PC-3 (cell line): ENCODE measurements at regions not wholly inside any gene's neighbourhood (a gene's known extent, or its start where the extent isn't known, plus 50 kb on each side); places are given as distances from the start of the nearest gene placed in this dataset.

ENCODE experiments used
- ATAC-seq: fragments of 200-7000 bp; cut with Tn5 transposase; 2 replicates; pipeline ENCODE4 v1.9.1; 2020; ENCODE audit warnings: mild to moderate bottlenecking, moderate library complexity
- BruUV-seq: library from RNA; stranded (reverse); fragments of 400-500 nt; replicated peaks from 2 replicates; lab custom pipeline; 2021; lab: Mats Ljungman, UMichigan
- CTCF ChIA-PET: fragments of 300-600 bp; sonication (Branson Sonifier 250); formaldehyde crosslinking; loops from one replicate; lab custom pipeline; 2022; ENCODE audit warnings: antibody characterized with exemption; lab: Charles Lee
- POLR2A ChIA-PET: fragments of 300-600 bp; sonication (Branson Sonifier 250); formaldehyde crosslinking; loops from one replicate; lab custom pipeline; 2022; ENCODE audit warnings: antibody characterized with exemption; ENCODE audit not compliant: unreplicated experiment; lab: Charles Lee
- DNase-seq: peaks from one replicate; pipeline ENCODE4 v3.0.0-alpha.2; 2015
- H2AFZ ChIP-seq: fragments of 300-600 bp; sonication (generic); 2 replicates; pipeline ENCODE4 v1.6.0; 2016; ENCODE audit warnings: antibody characterized with exemption, low read length
- H3F3A ChIP-seq: fragments of 300-600 bp; sonication (generic); one replicate; pipeline ENCODE4 v1.6.0; 2017; ENCODE audit warnings: antibody characterized with exemption, low read length, control low read depth, mild to moderate bottlenecking; ENCODE audit not compliant: unreplicated experiment
- H3K27ac ChIP-seq: fragments of 300-600 bp; sonication (generic); 2 replicates; pipeline ENCODE4 v1.5.1; 2016; ENCODE audit warnings: mild to moderate bottlenecking, low read length
- H3K27me3 ChIP-seq: fragments of 300-600 bp; sonication (generic); 2 replicates; pipeline ENCODE4 v1.6.1; 2016; ENCODE audit warnings: low read length, mixed read lengths
- H3K36me3 ChIP-seq: fragments of 300-600 bp; sonication (generic); 2 replicates; pipeline ENCODE4 v1.6.1; 2016; ENCODE audit warnings: low read depth, mixed run types, low read length, mixed read lengths
- H3K4me1 ChIP-seq: fragments of 300-600 bp; sonication (generic); 2 replicates; pipeline ENCODE4 v1.5.1; 2016; ENCODE audit warnings: low read length; ENCODE audit not compliant: insufficient read depth
- H3K4me2 ChIP-seq: fragments of 300-600 bp; sonication (generic); 2 replicates; pipeline ENCODE4 v1.6.0; 2016; ENCODE audit warnings: low read length
- H3K4me3 ChIP-seq: fragments of 300-600 bp; sonication (generic); 2 replicates; pipeline ENCODE4 v1.5.1; 2016; ENCODE audit warnings: mild to moderate bottlenecking, low read length, mixed read lengths
- H3K79me2 ChIP-seq: fragments of 300-600 bp; sonication (generic); 2 replicates; pipeline ENCODE4 v1.6.1; 2017; ENCODE audit warnings: low read length, mixed read lengths
- H3K9ac ChIP-seq: fragments of 300-600 bp; sonication (generic); 2 replicates; pipeline ENCODE4 v1.6.0; 2016; ENCODE audit warnings: mild to moderate bottlenecking, low read length
- H3K9me2 ChIP-seq: fragments of 300-600 bp; sonication (generic); replicated peaks from 2 replicates; pipeline ENCODE4 v1.6.1; 2016; ENCODE audit warnings: mixed run types, low read length, mixed read lengths
- H3K9me3 ChIP-seq: fragments of 300-600 bp; sonication (generic); 2 replicates; pipeline ENCODE4 v1.6.1; 2016; ENCODE audit warnings: low read length, mixed read lengths
- H4K20me1 ChIP-seq: fragments of 300-600 bp; sonication (generic); 2 replicates; pipeline ENCODE4 v1.6.1; 2016; ENCODE audit warnings: low read length, mixed read lengths
- EZH2 ChIP-seq: fragments of 300-600 bp; sonication (generic); IDR thresholded peaks from one replicate; pipeline ENCODE4 v1.6.1; 2017; ENCODE audit warnings: antibody characterized with exemption, mild to moderate bottlenecking, low read length; ENCODE audit not compliant: unreplicated experiment
- EZH2phosphoT487 ChIP-seq: fragments of 300-600 bp; sonication (generic); IDR thresholded peaks from 2 replicates; pipeline ENCODE4 v1.6.1; 2018; ENCODE audit warnings: mild to moderate bottlenecking, antibody characterized with exemption, low read length, borderline replicate concordance
- intact Hi-C: fragments of 100-400 bp; cut with micrococcal nuclease; formaldehyde crosslinking; loops from 2 replicates; pipeline ENCODE4 v1.9.0; 2023
- TF ChIP-seq, protein P1 (sequence below): fragments of 300-600 bp; sonication (generic); conservative IDR thresholded peaks from 2 replicates; pipeline ENCODE4 v1.5.1; 2017; ENCODE audit warnings: antibody characterized with exemption, low read depth, mild to moderate bottlenecking, low read length

DNA sequence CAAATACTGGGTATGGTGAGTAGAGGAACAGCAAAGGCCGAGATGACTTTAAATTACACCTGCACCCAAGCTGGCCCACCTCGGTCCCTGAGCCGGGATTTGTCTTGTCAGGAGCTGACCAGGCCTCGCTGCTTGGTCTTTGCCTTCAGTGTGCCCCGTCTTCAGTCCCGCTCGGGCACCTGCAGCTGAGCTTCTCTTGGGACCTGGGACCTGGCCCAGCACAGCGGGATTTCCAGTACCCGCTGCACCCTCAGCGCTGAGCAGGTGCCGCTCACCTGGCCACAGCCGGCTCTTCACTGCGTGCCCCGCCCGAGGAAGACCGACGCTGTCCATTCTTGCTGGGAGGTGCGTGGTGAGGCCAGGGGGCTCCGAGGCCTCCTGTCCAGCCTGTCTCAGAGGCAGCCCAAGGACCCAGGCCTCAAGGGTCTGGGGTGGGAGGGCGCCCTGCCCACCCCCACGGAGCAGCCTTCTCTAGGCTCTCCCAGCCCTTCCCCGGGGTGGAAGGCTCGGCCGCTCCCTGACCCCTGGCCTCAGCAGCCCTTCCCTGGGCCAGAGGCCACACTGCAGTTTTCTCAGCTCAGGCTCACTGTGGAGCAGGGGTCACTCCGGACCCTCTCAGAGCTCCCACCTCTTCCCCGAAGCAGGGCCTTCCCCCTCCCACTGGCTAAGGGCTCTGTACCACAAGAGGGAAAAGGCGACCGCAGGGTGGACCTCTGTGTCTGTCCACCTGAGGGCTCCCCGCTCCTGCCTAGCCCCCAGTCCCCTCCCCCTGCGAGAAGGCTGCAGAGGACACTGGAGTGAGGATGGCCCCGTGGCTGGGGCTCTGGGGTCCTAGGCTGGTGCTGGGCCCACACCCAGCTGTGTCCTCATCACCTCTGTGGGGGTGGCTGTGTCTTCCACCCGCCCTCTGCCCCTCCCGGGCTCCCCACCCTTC is 119.3 kb downstream of the RNASET2 start:
- Histone ChIP-seq H3K36me3 (no peaks in the 10 kb centered on the region), H4K20me1 (no peaks in the 10 kb centered on the region), H3K4me2 (no peak overlapping the region), H3K27ac (no peak overlapping the region), H3K9me3 (no peaks in the 10 kb centered on the region), H3F3A (no peaks in the 10 kb centered on the region), H3K9ac (no peak overlapping the region), H3K9me2 (no peaks in the 10 kb centered on the region), H3K4me3 (no peak overlapping the region), H2AFZ (no peak overlapping the region), H3K79me2 (no peaks in the 10 kb centered on the region), H3K4me1 (no peaks in the 10 kb centered on the region), H3K27me3 (no peaks in the 10 kb centered on the region)
- DNase-seq (no peak), ATAC-seq (no peak)
- CTCF ChIA-PET: interaction anchor here (0.5 kb wide), 1 partner anchor 117 kb away, joined by 3 read pairs; no protein-coding TSS in a partner anchor
- TF ChIP-seq EZH2phosphoT487: no peak
- intact Hi-C loops: no loop called here
- POLR2A ChIA-PET: no interaction called here
- BruUV-seq: no TSS peak

GRCh38 chr6:166834049-166834448 is 122.3 kb downstream of the RNASET2 start:
- no peak overlapping the region for H3K4me3 ChIP-seq
- H3K36me3 ChIP-seq: no peaks in the 10 kb centered on the region
- H3K4me2 ChIP-seq: no peak overlapping the region
- H3K27me3 ChIP-seq: no peaks in the 10 kb centered on the region
- H4K20me1 ChIP-seq: no peaks in the 10 kb centered on the region
- intact Hi-C loops: no loop called here
- H3K9ac ChIP-seq: no peak overlapping the region
- no peaks in the 10 kb centered on the region for H3K79me2 ChIP-seq
- H3K4me1 ChIP-seq: no peaks in the 10 kb centered on the region
- ATAC-seq (no peak), DNase-seq (no peak)
- BruUV-seq: no TSS peak
- H3K9me3 ChIP-seq: no peaks in the 10 kb centered on the region
- ChIA-PET POLR2A (no interaction called here), CTCF (no interaction called here)
- H3K27ac ChIP-seq: no peak overlapping the region
- no peaks in the 10 kb centered on the region for H3K9me2 ChIP-seq
- no peaks in the 10 kb centered on the region for H3F3A ChIP-seq
- H2AFZ ChIP-seq: no peak overlapping the region
- TF ChIP-seq EZH2 (no peak), EZH2phosphoT487 (no peak)
- TF ChIP-seq, protein P1, sequence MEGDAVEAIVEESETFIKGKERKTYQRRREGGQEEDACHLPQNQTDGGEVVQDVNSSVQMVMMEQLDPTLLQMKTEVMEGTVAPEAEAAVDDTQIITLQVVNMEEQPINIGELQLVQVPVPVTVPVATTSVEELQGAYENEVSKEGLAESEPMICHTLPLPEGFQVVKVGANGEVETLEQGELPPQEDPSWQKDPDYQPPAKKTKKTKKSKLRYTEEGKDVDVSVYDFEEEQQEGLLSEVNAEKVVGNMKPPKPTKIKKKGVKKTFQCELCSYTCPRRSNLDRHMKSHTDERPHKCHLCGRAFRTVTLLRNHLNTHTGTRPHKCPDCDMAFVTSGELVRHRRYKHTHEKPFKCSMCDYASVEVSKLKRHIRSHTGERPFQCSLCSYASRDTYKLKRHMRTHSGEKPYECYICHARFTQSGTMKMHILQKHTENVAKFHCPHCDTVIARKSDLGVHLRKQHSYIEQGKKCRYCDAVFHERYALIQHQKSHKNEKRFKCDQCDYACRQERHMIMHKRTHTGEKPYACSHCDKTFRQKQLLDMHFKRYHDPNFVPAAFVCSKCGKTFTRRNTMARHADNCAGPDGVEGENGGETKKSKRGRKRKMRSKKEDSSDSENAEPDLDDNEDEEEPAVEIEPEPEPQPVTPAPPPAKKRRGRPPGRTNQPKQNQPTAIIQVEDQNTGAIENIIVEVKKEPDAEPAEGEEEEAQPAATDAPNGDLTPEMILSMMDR: no peak

DNA sequence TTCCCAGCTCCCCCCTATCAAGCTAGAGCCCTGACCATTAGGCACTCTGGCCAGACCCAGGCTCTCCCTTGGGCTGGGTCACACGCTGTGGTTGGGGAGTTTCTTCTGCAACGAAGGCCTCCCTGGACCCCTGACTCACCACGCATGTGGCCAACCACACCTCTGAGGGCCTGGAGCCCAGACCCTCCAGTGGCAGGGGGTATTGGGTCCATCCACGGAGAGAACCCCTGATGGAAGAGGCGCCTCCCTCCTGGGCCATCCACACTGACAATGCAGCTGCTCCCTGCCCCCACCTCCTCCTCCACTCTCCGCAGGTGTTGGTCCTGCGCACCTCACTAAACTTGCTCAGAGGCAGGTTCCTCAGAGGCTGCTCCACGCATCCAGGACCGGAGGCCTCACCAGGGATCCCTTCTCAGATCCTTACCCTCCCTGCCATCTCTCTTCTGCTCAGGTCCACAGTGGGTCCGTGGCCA is 125.4 kb downstream of the RNASET2 start:
- no peak overlapping the region for H3K4me2 ChIP-seq
- H3K9me3 ChIP-seq: no peaks in the 10 kb centered on the region
- no TSS peak for BruUV-seq
- H3K27me3 ChIP-seq: no peaks in the 10 kb centered on the region
- H4K20me1 ChIP-seq: no peaks in the 10 kb centered on the region
- H3K27ac ChIP-seq: no peak overlapping the region
- no peak overlapping the region for H3K9ac ChIP-seq
- no peak for DNase-seq
- no peaks in the 10 kb centered on the region for H3K79me2 ChIP-seq
- H3K36me3 ChIP-seq: no peaks in the 10 kb centered on the region
- no peak overlapping the region for H3K4me3 ChIP-seq
- intact Hi-C loops: no loop called here
- TF ChIP-seq, protein P1: no peak
- TF ChIP-seq EZH2: no peak
- no peak for TF ChIP-seq EZH2phosphoT487
- H2AFZ ChIP-seq: no peak overlapping the region
- H3K9me2 ChIP-seq: no peaks in the 10 kb centered on the region
- ChIA-PET POLR2A (no interaction called here), CTCF (no interaction called here)
- no peaks in the 10 kb centered on the region for H3F3A ChIP-seq
- ATAC-seq: no peak
- peaks cover under 1% of the 10 kb centered on the region; the same call in 1 of the 2 replicates for H3K4me1 ChIP-seq
